ENCODE measurements at regions not wholly inside any gene's neighbourhood (a gene's known extent, or its start where the extent isn't known, plus 50 kb on each side); places are given as distances from the start of the nearest gene placed in this dataset.

- TF ChIP-seq CTCF (IDR thresholded peaks at IDR 0.05) (no peak), RAD21 (IDR thresholded peaks at IDR 0.05; ENCODE audit: low read length) (no peak)
Observed at GRCh38 chr3:944786-945185, 148.0 kb upstream of the CNTN6 start.
